ENCODE measurements at regions not wholly inside any gene's neighbourhood (a gene's known extent, or its start where the extent isn't known, plus 50 kb on each side); places are given as distances from the start of the nearest gene placed in this dataset.
A peak's percentile ranks its signal among the peaks of the same experiment; 100 is the strongest.

- H3K9me3 Mint-ChIP-seq (ENCODE audit: unreplicated experiment) = no peaks in the 10 kb centered on the region
- no peak overlapping the region for H3K4me3 Mint-ChIP-seq (ENCODE audit: unreplicated experiment)
- POLR2A ChIA-PET = no interaction called here
- CTCF ChIA-PET = no interaction called here
- H3K27ac Mint-ChIP-seq (ENCODE audit: low read depth, unreplicated experiment) = no peak overlapping the region
- H3K27me3 Mint-ChIP-seq (ENCODE audit: insufficient read depth, unreplicated experiment) = no peaks in the 10 kb centered on the region
- BruUV-seq (replicated peaks) = no TSS peak
- DNase-seq (ENCODE audit: unreplicated experiment) = no peak
- H3K4me1 Mint-ChIP-seq (ENCODE audit: insufficient read depth, unreplicated experiment) = no peaks in the 10 kb centered on the region
- intact Hi-C loops (cut with micrococcal nuclease) = no loop called here
- no peak for TF ChIP-seq CTCF (IDR thresholded peaks at IDR 0.05; ENCODE audit: unreplicated experiment)
- no peaks in the 10 kb centered on the region for H3K36me3 Mint-ChIP-seq (ENCODE audit: insufficient read depth, unreplicated experiment)
Measured at GRCh38 chr5:114007678-114008077, 354.2 kb upstream of the KCNN2 start.

GRCh38 chr5:114010362-114010761 lies 351.5 kb upstream of the KCNN2 start:
- ChIA-PET CTCF (interaction anchor here (0.8 kb wide), 1 partner anchor 10 kb away, joined by 4 read pairs; no protein-coding TSS in a partner anchor), POLR2A (no interaction called here)
- no peak overlapping the region for H3K4me3 Mint-ChIP-seq (ENCODE audit: unreplicated experiment)
- peak; percentile 31 for DNase-seq (ENCODE audit: unreplicated experiment)
- no peaks in the 10 kb centered on the region for H3K4me1 Mint-ChIP-seq (ENCODE audit: insufficient read depth, unreplicated experiment)
- TF ChIP-seq CTCF (IDR thresholded peaks at IDR 0.05; ENCODE audit: unreplicated experiment) = no peak
- intact Hi-C loops (cut with micrococcal nuclease) = no loop called here
- H3K9me3 Mint-ChIP-seq (ENCODE audit: unreplicated experiment) = no peaks in the 10 kb centered on the region
- BruUV-seq (replicated peaks) = no TSS peak
- H3K36me3 Mint-ChIP-seq (ENCODE audit: insufficient read depth, unreplicated experiment) = no peaks in the 10 kb centered on the region
- no peak overlapping the region for H3K27ac Mint-ChIP-seq (ENCODE audit: low read depth, unreplicated experiment)
- no peaks in the 10 kb centered on the region for H3K27me3 Mint-ChIP-seq (ENCODE audit: insufficient read depth, unreplicated experiment)

GRCh38 chr5:114018186-114018585 lies 343.7 kb upstream of the KCNN2 start:
- ChIA-PET POLR2A (no interaction called here), CTCF (interaction anchor here (0.6 to 1.1 kb wide), 3 partner anchors 46 to 1029 kb away, joined by 3 read pairs; no protein-coding TSS in a partner anchor)
- Mint-ChIP-seq H3K36me3 (ENCODE audit: insufficient read depth, unreplicated experiment) (no peaks in the 10 kb centered on the region), H3K4me1 (ENCODE audit: insufficient read depth, unreplicated experiment) (no peaks in the 10 kb centered on the region), H3K27ac (ENCODE audit: low read depth, unreplicated experiment) (no peak overlapping the region), H3K4me3 (ENCODE audit: unreplicated experiment) (no peak overlapping the region), H3K9me3 (ENCODE audit: unreplicated experiment) (no peaks in the 10 kb centered on the region), H3K27me3 (ENCODE audit: insufficient read depth, unreplicated experiment) (peaks cover 11% of the 10 kb centered on the region)
- intact Hi-C loops (cut with micrococcal nuclease) = no loop called here
- no TSS peak for BruUV-seq (replicated peaks)
- no peak for TF ChIP-seq CTCF (IDR thresholded peaks at IDR 0.05; ENCODE audit: unreplicated experiment)
- no peak for DNase-seq (ENCODE audit: unreplicated experiment)

GRCh38 chr5:114038756-114039155 lies 323.1 kb upstream of the KCNN2 start:
- Mint-ChIP-seq H3K27me3 (ENCODE audit: insufficient read depth, unreplicated experiment) (peaks cover 16% of the 10 kb centered on the region), H3K9me3 (ENCODE audit: unreplicated experiment) (peaks cover 15% of the 10 kb centered on the region), H3K4me3 (ENCODE audit: unreplicated experiment) (no peak overlapping the region), H3K36me3 (ENCODE audit: insufficient read depth, unreplicated experiment) (no peaks in the 10 kb centered on the region), H3K4me1 (ENCODE audit: insufficient read depth, unreplicated experiment) (no peaks in the 10 kb centered on the region), H3K27ac (ENCODE audit: low read depth, unreplicated experiment) (no peak overlapping the region)
- no peak for TF ChIP-seq CTCF (IDR thresholded peaks at IDR 0.05; ENCODE audit: unreplicated experiment)
- intact Hi-C loops (cut with micrococcal nuclease) = no loop called here
- CTCF ChIA-PET = interaction anchor here (1.2 kb wide), 1 partner anchor 359 kb away, joined by 4 read pairs; no protein-coding TSS in a partner anchor
- DNase-seq (ENCODE audit: unreplicated experiment) = no peak
- POLR2A ChIA-PET = no interaction called here
- no TSS peak for BruUV-seq (replicated peaks)
